ENCODE measurements at regions not wholly inside any gene's neighbourhood (a gene's known extent, or its start where the extent isn't known, plus 50 kb on each side); places are given as distances from the start of the nearest gene placed in this dataset.

DNA sequence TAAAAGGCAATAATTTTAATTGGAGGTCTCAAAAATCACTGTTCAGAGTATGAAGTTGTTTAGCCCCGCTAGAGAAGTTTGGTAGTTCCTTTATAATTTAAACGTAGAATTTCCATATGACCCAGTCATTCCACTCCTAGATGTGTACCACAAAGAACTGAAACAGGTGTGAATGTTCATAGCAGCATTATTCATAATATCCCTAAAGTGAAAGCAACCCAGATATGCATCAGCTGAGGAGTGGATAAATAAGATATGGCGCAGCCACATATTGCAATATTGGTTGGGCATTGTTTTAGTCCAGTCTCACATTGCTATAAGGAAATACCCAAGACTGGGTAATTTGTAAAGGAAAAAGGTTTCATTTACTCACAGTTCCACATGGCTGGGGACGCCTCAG is 976.2 kb downstream of the NLGN4Y start:
- ATAC-seq (ENCODE audit: low FRiP score in 2 of 2) (no peak), DNase-seq (no peak)

GRCh38 chrY:15501181-15501580 is 976.9 kb downstream of the NLGN4Y start:
- H3K4me1 ChIP-seq, result no peaks in the 10 kb centered on the region
- no peaks in the 10 kb centered on the region for H3K9me3 ChIP-seq
- TF ChIP-seq EP300 (IDR thresholded peaks at IDR 0.05) (no peak), POLR2A (IDR thresholded peaks at IDR 0.05) (no peak), POLR2AphosphoS5 (IDR thresholded peaks at IDR 0.05) (no peak)
- TF ChIP-seq, protein P1, sequence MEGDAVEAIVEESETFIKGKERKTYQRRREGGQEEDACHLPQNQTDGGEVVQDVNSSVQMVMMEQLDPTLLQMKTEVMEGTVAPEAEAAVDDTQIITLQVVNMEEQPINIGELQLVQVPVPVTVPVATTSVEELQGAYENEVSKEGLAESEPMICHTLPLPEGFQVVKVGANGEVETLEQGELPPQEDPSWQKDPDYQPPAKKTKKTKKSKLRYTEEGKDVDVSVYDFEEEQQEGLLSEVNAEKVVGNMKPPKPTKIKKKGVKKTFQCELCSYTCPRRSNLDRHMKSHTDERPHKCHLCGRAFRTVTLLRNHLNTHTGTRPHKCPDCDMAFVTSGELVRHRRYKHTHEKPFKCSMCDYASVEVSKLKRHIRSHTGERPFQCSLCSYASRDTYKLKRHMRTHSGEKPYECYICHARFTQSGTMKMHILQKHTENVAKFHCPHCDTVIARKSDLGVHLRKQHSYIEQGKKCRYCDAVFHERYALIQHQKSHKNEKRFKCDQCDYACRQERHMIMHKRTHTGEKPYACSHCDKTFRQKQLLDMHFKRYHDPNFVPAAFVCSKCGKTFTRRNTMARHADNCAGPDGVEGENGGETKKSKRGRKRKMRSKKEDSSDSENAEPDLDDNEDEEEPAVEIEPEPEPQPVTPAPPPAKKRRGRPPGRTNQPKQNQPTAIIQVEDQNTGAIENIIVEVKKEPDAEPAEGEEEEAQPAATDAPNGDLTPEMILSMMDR (IDR thresholded peaks at IDR 0.05), result no peak
- H3K27me3 ChIP-seq, result no peaks in the 10 kb centered on the region
- no peaks in the 10 kb centered on the region for H3K36me3 ChIP-seq
- ATAC-seq (ENCODE audit: low FRiP score in 2 of 2), result no peak
- no peak overlapping the region for H3K27ac ChIP-seq
- H3K4me3 ChIP-seq, result no peak overlapping the region
- no peak for DNase-seq
- 100% methylated on average over 2 of the region's 2 CpGs; no CpG with 5 or more reads in 1 of the 2 donors for WGBS, 2 donors

More for the DNA sequence above, 976.2 kb downstream of the NLGN4Y start:
- WGBS, 2 donors, result 89% methylated on average over 4 of the region's 4 CpGs; no CpG with 5 or more reads in 1 of the 2 donors
- H3K27me3 ChIP-seq, result no peaks in the 10 kb centered on the region
- H3K4me1 ChIP-seq, result no peaks in the 10 kb centered on the region
- H3K27ac ChIP-seq, result no peak overlapping the region
- no peak overlapping the region for H3K4me3 ChIP-seq
- no peaks in the 10 kb centered on the region for H3K9me3 ChIP-seq
- H3K36me3 ChIP-seq, result no peaks in the 10 kb centered on the region
- TF ChIP-seq, protein P1 (IDR thresholded peaks at IDR 0.05), result no peak
- TF ChIP-seq POLR2AphosphoS5 (IDR thresholded peaks at IDR 0.05) (no peak), EP300 (IDR thresholded peaks at IDR 0.05) (no peak), POLR2A (IDR thresholded peaks at IDR 0.05) (no peak)

DNA sequence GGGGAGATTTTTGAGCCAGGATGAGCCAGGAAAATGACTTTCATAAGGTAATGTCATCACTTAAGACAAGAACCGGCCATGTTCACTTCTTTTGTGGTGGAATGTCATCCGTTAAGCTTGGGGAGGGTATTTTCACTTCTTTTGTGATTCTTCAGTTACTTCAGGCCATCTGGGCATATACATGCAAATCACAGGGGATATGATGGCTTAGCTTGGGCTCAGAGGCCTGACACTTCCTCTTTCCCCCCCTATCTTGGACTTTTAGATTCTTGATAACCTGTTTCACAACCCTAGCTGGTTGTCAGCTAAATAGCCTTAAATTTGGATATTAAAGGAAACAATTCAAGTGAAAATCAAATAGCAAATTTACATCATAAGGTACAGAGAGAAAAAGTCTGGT is 986.0 kb downstream of the NLGN4Y start:
- Histone ChIP-seq H3K9me3 (no peaks in the 10 kb centered on the region), H3K27me3 (no peaks in the 10 kb centered on the region), H3K4me3 (no peak overlapping the region), H3K27ac (no peak overlapping the region), H3K36me3 (no peaks in the 10 kb centered on the region), H3K4me1 (no peaks in the 10 kb centered on the region)
- 37% methylated on average over 2 of the region's 2 CpGs; no CpG with 5 or more reads in 1 of the 2 donors for WGBS, 2 donors
- no peak for DNase-seq
- ATAC-seq (ENCODE audit: low FRiP score in 2 of 2), result no peak
- TF ChIP-seq, protein P1 (IDR thresholded peaks at IDR 0.05), result no peak
- TF ChIP-seq POLR2AphosphoS5 (IDR thresholded peaks at IDR 0.05) (no peak), EP300 (IDR thresholded peaks at IDR 0.05) (no peak), POLR2A (IDR thresholded peaks at IDR 0.05) (no peak)

GRCh38 chrY:15510984-15511650 is 986.8 kb downstream of the NLGN4Y start:
- TF ChIP-seq POLR2AphosphoS5 (IDR thresholded peaks at IDR 0.05) (no peak), POLR2A (IDR thresholded peaks at IDR 0.05) (no peak), EP300 (IDR thresholded peaks at IDR 0.05) (no peak)
- TF ChIP-seq, protein P1 (IDR thresholded peaks at IDR 0.05), result no peak
- ATAC-seq (ENCODE audit: low FRiP score in 2 of 2) (no peak), DNase-seq (no peak)
- Histone ChIP-seq H3K27me3 (no peaks in the 10 kb centered on the region), H3K4me1 (no peaks in the 10 kb centered on the region), H3K36me3 (no peaks in the 10 kb centered on the region), H3K9me3 (no peaks in the 10 kb centered on the region), H3K4me3 (no peak overlapping the region), H3K27ac (no peak overlapping the region)
- WGBS, 2 donors, result 75% methylated on average over 4 of the region's 5 CpGs; no CpG with 5 or more reads in 1 of the 2 donors

DNA sequence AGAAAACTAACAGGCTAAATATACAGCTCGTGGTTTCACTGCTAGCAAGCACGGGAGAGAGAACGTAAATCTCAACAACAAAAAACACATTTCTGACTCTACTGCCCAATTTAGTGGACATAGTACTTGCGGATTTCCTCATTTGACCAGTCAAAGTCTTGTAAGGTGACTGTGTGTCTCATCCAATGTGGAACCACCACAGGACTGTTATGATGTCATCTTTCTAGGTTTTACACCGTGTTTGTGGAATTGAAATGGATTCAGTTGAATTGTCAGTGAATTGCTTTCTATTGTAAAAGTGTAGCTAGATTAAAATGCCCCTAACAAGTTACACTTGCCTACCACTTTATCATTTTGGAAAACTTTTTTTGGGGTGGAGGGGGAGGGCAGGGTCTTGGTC is 1010.8 kb downstream of the NLGN4Y start:
- Histone ChIP-seq H3K27ac (no peak overlapping the region), H3K27me3 (no peaks in the 10 kb centered on the region), H3K36me3 (no peaks in the 10 kb centered on the region), H3K4me3 (no peak overlapping the region), H3K9me3 (no peaks in the 10 kb centered on the region), H3K4me1 (no peaks in the 10 kb centered on the region)
- ATAC-seq (ENCODE audit: low FRiP score in 2 of 2), result no peak
- no peak for DNase-seq
- TF ChIP-seq POLR2AphosphoS5 (IDR thresholded peaks at IDR 0.05), result no peak
- no peak for TF ChIP-seq EP300 (IDR thresholded peaks at IDR 0.05)
- no peak for TF ChIP-seq POLR2A (IDR thresholded peaks at IDR 0.05)
- TF ChIP-seq, protein P1 (IDR thresholded peaks at IDR 0.05), result no peak
- WGBS, 2 donors, result 84% methylated on average over 5 of the region's 5 CpGs; no CpG with 5 or more reads in 1 of the 2 donors

Measured in upper lobe of left lung (tissue), 6 donors.